ENCODE measurements at regions not wholly inside any gene's neighbourhood (a gene's known extent, or its start where the extent isn't known, plus 50 kb on each side); places are given as distances from the start of the nearest gene placed in this dataset.
"Not testable (repeated sequence)": the region's sequence is repeated elsewhere in the genome, so short reads cannot be mapped to it uniquely, and the experiment has no call there.

DNA sequence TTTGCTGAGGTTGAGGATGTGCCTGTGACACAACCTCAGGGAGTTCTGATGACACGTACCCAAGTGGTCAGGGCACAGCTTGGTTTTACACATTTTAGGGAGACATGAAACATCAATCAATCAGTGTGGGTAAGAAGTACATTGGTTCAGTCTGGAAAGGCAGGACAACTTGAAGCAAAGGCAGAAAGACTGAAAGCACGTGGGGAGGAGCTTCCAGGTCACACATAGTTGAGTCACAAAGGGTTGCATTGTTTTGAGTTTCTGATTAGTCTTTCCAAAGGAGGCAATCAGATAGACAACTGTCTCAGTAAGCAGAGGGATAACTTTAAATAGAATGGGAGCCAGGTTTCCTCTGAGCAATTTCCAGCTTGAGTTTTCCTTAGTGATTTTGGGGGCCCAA lies 1910.0 kb upstream of the AGA start:
- Histone ChIP-seq H3K4me3 (ENCODE audit: low read length) (no peak overlapping the region), H3K9me3 (ENCODE audit: insufficient read depth, low read depth, low read length) (no peaks in the 10 kb centered on the region), H3K9ac (ENCODE audit: low read depth, low read length) (no peak overlapping the region), H3K4me1 (ENCODE audit: insufficient read depth, low read length) (no peaks in the 10 kb centered on the region; the same call in 1 of the 2 replicates), H3K27me3 (ENCODE audit: insufficient read depth, low read length) (no peaks in the 10 kb centered on the region), H3K36me3 (ENCODE audit: insufficient read depth, low read depth, low read length) (no peaks in the 10 kb centered on the region), H3K27ac (ENCODE audit: low read length) (no peak overlapping the region)

DNA sequence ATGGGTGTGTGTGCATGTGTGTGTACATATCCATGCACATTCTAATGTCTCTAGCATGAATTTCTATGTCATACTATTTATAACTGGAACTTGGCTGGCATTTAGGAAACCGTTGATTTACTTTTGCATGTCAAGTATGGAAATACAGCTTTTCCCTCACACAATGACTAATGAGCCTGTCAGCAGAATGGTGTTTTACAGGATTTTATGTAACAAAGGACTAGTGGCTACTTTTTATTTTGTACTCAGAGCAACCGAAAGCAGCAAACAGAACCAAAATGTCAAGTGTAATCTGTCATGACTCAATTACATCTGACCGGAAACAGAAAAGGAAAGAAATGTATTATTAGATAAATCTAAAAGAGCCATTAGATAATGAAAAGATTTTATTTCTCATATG lies 1911.5 kb upstream of the AGA start:
- Histone ChIP-seq H3K27ac (ENCODE audit: low read length) (no peak overlapping the region), H3K9me3 (ENCODE audit: insufficient read depth, low read depth, low read length) (no peaks in the 10 kb centered on the region), H3K27me3 (ENCODE audit: insufficient read depth, low read length) (no peaks in the 10 kb centered on the region), H3K4me1 (ENCODE audit: insufficient read depth, low read length) (no peaks in the 10 kb centered on the region; the same call in 1 of the 2 replicates), H3K9ac (ENCODE audit: low read depth, low read length) (no peak overlapping the region), H3K4me3 (ENCODE audit: low read length) (no peak overlapping the region), H3K36me3 (ENCODE audit: insufficient read depth, low read depth, low read length) (no peaks in the 10 kb centered on the region)

DNA sequence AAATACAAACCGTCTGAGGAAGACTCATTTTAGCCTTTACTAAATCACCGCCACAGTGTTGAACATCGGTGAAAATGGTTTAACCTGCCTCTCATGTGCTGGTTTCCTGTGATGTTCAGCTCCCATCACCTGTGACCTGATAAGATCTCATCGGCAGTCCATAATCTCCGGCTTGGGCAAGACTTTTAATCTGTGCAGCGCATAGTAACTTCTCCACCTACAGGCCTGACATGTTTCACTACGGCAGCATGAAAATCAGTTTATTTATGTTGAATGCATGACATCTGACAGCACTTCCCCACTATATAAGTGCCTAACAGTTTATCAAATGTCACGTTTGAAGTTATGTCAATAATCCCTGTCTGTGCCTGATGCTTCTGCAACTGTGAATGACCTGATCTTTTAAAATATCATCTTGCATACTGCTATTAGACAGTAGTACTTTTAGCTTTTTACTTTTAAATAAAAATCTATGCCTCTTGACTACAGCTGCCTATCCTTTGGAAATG lies 1919.8 kb upstream of the AGA start:
- Histone ChIP-seq H3K27me3 (ENCODE audit: insufficient read depth, low read length) (no peaks in the 10 kb centered on the region), H3K4me1 (ENCODE audit: insufficient read depth, low read length) (no peaks in the 10 kb centered on the region), H3K4me3 (ENCODE audit: low read length) (no peak overlapping the region), H3K9me3 (ENCODE audit: insufficient read depth, low read depth, low read length) (no peaks in the 10 kb centered on the region), H3K36me3 (ENCODE audit: insufficient read depth, low read depth, low read length) (no peaks in the 10 kb centered on the region), H3K27ac (ENCODE audit: low read length) (no peak overlapping the region), H3K9ac (ENCODE audit: low read depth, low read length) (no peak overlapping the region)

DNA sequence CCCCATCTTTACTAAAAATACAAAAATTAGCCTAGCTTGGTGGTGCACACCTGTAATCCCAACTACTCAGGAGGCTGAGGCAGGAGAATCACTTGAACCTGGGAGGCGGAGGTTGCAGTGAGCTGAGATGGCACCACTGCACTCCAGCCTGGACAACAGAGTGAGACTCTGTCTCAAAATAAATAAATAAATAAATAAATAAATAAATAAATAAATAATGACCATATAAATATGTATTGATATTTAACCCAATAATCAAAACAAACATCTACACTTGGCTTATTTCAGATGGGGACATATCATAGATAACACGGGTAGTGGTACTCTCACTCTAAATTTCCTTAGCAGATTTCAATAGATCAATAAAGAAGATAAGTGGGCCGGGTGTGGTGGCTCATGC lies 1923.7 kb upstream of the AGA start:
- not testable (repeated sequence) for H3K4me1 ChIP-seq (ENCODE audit: insufficient read depth, low read length); H3K4me3 ChIP-seq (ENCODE audit: low read length); H3K27me3 ChIP-seq (ENCODE audit: insufficient read depth, low read length); H3K9me3 ChIP-seq (ENCODE audit: insufficient read depth, low read depth, low read length); H3K36me3 ChIP-seq (ENCODE audit: insufficient read depth, low read depth, low read length); H3K9ac ChIP-seq (ENCODE audit: low read depth, low read length); H3K27ac ChIP-seq (ENCODE audit: low read length)

DNA sequence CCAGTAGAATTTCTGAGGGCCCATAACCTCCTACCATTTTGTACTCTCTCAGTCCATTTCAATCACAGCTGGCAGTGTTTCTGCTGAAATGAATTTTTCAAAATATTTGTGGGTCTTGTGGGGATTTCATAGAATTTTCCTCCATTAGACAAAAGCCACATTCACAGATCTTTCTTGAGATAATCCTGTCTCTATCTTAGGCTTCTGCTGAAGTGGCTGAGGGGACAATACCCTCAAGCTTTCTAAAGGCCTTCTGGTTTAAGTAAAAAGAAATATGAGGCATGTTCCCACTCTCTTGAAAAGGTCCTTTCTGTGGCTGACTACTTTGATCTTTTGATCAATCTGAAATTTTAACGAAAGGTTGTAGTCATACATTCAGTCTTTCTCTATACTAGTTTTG lies 1930.0 kb upstream of the AGA start:
- no peaks in the 10 kb centered on the region for H3K9me3 ChIP-seq (ENCODE audit: insufficient read depth, low read depth, low read length)
- no peak overlapping the region for H3K27ac ChIP-seq (ENCODE audit: low read length)
- H3K4me1 ChIP-seq (ENCODE audit: insufficient read depth, low read length), result no peaks in the 10 kb centered on the region

DNA sequence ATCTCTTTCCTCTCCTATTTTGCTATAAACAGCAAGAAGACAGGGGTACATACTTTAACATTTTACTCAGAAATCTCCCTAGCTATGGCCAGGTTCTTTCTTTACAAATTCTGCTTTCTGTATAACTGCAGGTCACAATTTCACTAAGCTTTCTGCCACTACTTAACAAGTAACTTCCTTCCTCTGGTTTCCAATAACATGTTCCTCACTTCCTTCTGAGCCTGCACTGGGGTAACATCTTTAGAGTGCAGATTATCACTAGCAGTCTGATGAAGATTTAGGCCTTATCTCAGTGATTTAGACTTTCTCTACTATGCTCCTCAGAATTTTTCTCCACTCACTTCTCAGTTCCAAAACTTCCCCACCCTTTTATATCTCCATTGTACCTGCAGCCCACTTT lies 1930.5 kb upstream of the AGA start:
- Histone ChIP-seq H3K4me1 (ENCODE audit: insufficient read depth, low read length) (no peaks in the 10 kb centered on the region), H3K27me3 (ENCODE audit: insufficient read depth, low read length) (no peaks in the 10 kb centered on the region), H3K27ac (ENCODE audit: low read length) (no peak overlapping the region), H3K4me3 (ENCODE audit: low read length) (no peak overlapping the region), H3K9me3 (ENCODE audit: insufficient read depth, low read depth, low read length) (no peaks in the 10 kb centered on the region), H3K9ac (ENCODE audit: low read depth, low read length) (no peak overlapping the region), H3K36me3 (ENCODE audit: insufficient read depth, low read depth, low read length) (no peaks in the 10 kb centered on the region)

More for the DNA sequence above, 1930.0 kb upstream of the AGA start:
- Histone ChIP-seq H3K27me3 (ENCODE audit: insufficient read depth, low read length) (no peaks in the 10 kb centered on the region), H3K36me3 (ENCODE audit: insufficient read depth, low read depth, low read length) (no peaks in the 10 kb centered on the region), H3K9ac (ENCODE audit: low read depth, low read length) (no peak overlapping the region), H3K4me3 (ENCODE audit: low read length) (no peak overlapping the region)

DNA sequence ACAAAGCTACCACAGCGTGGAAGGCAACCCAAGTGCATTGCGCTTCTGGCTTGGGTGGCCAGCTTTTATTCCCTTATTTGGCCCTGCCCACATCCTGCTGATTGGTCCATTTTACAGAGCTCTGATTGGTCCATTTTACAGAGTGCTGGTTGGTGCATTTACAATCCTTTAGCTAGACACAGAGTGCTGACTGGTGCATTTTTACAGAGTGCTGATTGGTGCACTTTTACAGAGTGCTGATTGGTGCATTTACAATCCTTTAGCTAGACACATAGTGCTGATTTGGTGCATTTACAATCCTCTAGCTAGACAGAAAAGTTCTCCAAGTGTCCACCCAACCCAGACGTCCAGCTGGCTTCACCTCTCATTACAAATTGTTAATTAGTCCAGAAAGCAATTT lies 1936.6 kb upstream of the AGA start:
- not testable (repeated sequence) for H3K27me3 ChIP-seq (ENCODE audit: insufficient read depth, low read length); H3K27ac ChIP-seq (ENCODE audit: low read length); H3K4me3 ChIP-seq (ENCODE audit: low read length); H3K4me1 ChIP-seq (ENCODE audit: insufficient read depth, low read length); H3K9me3 ChIP-seq (ENCODE audit: insufficient read depth, low read depth, low read length); H3K9ac ChIP-seq (ENCODE audit: low read depth, low read length); H3K36me3 ChIP-seq (ENCODE audit: insufficient read depth, low read depth, low read length)

DNA sequence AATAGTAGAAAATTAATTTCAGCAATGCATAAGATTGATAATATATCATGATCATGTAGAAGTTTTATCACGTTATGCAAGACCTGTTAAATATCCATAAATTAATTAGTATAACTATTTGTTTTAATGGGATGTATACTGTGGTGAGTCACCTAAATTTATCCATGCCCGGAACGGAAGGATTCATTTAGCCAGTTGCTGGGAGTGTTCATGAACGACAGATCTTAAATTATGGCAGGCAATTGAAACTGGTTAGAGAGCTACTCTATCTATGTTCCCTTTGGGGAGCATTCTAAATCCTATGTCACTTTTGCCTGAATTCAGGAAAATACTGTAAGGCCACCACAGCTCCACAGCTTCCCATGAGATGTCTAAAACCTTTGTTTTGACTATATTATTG lies 1950.5 kb upstream of the AGA start:
- Histone ChIP-seq H3K4me3 (ENCODE audit: low read length) (no peak overlapping the region), H3K27me3 (ENCODE audit: insufficient read depth, low read length) (no peaks in the 10 kb centered on the region), H3K4me1 (ENCODE audit: insufficient read depth, low read length) (no peaks in the 10 kb centered on the region), H3K9me3 (ENCODE audit: insufficient read depth, low read depth, low read length) (no peaks in the 10 kb centered on the region), H3K36me3 (ENCODE audit: insufficient read depth, low read depth, low read length) (no peaks in the 10 kb centered on the region), H3K27ac (ENCODE audit: low read length) (no peak overlapping the region), H3K9ac (ENCODE audit: low read depth, low read length) (no peak overlapping the region)

DNA sequence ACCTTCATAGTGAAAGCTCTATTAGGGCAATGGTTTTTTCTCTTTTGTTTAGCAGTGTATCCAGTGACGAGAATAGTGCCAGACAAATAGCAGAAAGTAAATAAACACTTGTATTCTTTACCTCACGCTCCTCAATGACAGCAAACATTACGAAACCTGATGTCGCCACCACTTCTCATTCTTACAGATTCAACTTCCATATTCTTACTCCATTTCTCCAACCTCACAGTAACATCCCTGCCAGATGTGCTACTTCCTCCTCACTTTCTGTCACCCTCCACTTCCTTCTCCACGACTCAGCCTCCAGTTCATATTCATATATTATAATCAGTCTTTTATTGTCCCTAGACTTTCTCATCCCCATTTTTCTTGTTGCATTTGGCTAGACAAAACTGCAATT lies 1956.2 kb upstream of the AGA start:
- Histone ChIP-seq H3K9me3 (ENCODE audit: insufficient read depth, low read depth, low read length) (no peaks in the 10 kb centered on the region), H3K36me3 (ENCODE audit: insufficient read depth, low read depth, low read length) (no peaks in the 10 kb centered on the region), H3K4me1 (ENCODE audit: insufficient read depth, low read length) (no peaks in the 10 kb centered on the region), H3K4me3 (ENCODE audit: low read length) (no peak overlapping the region), H3K27me3 (ENCODE audit: insufficient read depth, low read length) (no peaks in the 10 kb centered on the region), H3K9ac (ENCODE audit: low read depth, low read length) (no peak overlapping the region), H3K27ac (ENCODE audit: low read length) (no peak overlapping the region)

DNA sequence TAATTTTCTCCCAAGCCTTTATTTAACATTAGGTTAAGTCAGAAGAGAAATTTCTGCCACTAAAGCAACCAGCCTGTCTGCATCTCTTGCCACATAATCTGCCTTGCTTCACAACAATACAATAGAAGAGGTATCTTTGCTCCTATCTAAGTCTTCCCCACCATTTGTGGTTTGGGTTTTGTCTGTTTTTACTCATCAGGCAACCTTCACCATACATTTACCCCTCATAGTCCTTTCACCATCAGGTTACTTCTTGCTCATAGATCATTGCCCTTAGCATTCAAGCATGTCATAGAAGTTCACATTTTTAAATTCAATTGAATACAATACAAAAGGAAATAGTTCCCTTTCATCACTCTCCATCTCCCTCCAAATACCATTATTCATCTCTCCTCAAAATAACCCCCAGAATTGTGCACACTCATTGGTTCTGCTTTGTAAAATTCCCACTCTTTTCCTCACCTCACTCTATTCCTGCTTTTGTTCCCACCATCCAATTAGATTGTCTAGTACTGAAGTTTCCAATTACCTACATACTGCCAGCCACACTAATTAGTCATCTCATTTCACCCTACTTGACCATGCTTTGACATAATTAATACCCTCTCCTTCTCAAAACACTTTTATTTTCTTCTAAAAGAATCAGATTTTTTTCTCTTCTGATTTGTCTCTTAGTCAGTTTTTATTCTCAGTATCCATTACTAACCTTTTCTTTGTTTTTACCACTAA lies 1957.0 kb upstream of the AGA start:
- Histone ChIP-seq H3K27me3 (ENCODE audit: insufficient read depth, low read length) (no peaks in the 10 kb centered on the region), H3K4me1 (ENCODE audit: insufficient read depth, low read length) (no peaks in the 10 kb centered on the region), H3K36me3 (ENCODE audit: insufficient read depth, low read depth, low read length) (no peaks in the 10 kb centered on the region), H3K27ac (ENCODE audit: low read length) (no peak overlapping the region), H3K9me3 (ENCODE audit: insufficient read depth, low read depth, low read length) (no peaks in the 10 kb centered on the region), H3K4me3 (ENCODE audit: low read length) (no peak overlapping the region), H3K9ac (ENCODE audit: low read depth, low read length) (no peak overlapping the region)

DNA sequence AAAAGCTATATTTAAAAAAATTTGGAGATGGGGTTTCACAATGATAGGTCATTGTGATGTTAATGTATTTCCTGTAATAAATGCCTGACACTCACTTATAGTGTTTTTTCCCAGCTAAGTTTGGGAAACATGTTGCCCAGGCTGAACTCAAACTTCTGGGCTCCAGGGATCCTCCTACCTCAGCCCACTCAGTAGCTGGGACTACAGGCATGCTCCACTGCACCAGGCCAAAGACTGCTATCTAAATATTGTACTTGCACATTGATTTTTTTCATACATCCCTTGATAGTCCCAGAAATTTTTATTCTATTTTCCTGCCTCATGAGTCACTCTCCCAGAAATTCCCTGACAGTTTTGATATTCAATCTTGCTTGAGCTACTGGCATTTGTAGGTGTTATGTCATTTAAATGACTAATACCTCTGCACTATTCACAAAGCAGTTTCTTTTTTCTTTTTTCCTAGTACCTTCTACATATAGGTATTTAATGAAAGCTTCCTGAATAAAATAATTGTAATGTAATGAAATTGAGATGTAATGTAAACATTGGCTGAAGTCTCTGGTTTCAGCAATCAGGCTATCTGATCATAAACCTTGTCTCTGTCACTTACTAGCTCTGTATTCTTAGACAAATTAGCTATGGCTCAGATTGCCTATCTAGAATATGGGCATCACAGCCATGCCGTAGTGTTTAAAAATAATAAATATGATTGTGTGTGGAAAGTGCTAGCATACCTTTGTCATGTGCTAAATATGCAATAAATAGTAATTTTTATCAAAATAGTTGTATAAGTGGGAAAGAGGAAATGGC lies 1973.0 kb upstream of the AGA start:
- Histone ChIP-seq H3K9ac (ENCODE audit: low read depth, low read length) (no peak overlapping the region), H3K27ac (ENCODE audit: low read length) (no peak overlapping the region), H3K4me3 (ENCODE audit: low read length) (0 out of 2 replicates have a peak overlapping the region, but pooled peaks have one; percentile 5), H3K27me3 (ENCODE audit: insufficient read depth, low read length) (no peaks in the 10 kb centered on the region), H3K36me3 (ENCODE audit: insufficient read depth, low read depth, low read length) (no peaks in the 10 kb centered on the region), H3K9me3 (ENCODE audit: insufficient read depth, low read depth, low read length) (no peaks in the 10 kb centered on the region), H3K4me1 (ENCODE audit: insufficient read depth, low read length) (peaks cover 13% of the 10 kb centered on the region)

DNA sequence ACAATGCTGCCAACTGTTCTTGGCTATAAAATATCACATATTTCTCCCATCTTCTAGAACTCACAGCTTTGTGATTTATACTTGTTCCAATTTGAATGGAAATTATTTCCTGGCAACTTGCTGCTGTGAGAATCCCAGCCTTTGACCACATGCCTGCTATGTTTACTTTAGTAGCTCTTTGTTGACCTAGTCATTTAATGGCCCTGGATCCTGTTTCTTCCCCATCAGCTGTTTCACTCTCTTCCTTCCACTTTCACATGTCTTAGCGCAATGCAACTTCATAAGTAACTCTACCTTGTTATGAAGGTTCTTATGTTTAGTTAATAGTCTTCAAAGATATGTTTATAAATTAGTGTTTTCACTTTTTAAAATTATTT lies 1973.6 kb upstream of the AGA start:
- no peak overlapping the region for H3K9ac ChIP-seq (ENCODE audit: low read depth, low read length)
- no peaks in the 10 kb centered on the region for H3K36me3 ChIP-seq (ENCODE audit: insufficient read depth, low read depth, low read length)
- H3K27ac ChIP-seq (ENCODE audit: low read length), result no peak overlapping the region
- H3K4me3 ChIP-seq (ENCODE audit: low read length), result 0 out of 2 replicates have a peak overlapping the region, but pooled peaks have one; percentile 5
- no peaks in the 10 kb centered on the region for H3K27me3 ChIP-seq (ENCODE audit: insufficient read depth, low read length)
- no peaks in the 10 kb centered on the region for H3K9me3 ChIP-seq (ENCODE audit: insufficient read depth, low read depth, low read length)
- peaks cover 13% of the 10 kb centered on the region for H3K4me1 ChIP-seq (ENCODE audit: insufficient read depth, low read length)

All from iPS-20b (cell line).